ENCODE measurements at regions not wholly inside any gene's neighbourhood (a gene's known extent, or its start where the extent isn't known, plus 50 kb on each side); places are given as distances from the start of the nearest gene placed in this dataset.

DNA sequence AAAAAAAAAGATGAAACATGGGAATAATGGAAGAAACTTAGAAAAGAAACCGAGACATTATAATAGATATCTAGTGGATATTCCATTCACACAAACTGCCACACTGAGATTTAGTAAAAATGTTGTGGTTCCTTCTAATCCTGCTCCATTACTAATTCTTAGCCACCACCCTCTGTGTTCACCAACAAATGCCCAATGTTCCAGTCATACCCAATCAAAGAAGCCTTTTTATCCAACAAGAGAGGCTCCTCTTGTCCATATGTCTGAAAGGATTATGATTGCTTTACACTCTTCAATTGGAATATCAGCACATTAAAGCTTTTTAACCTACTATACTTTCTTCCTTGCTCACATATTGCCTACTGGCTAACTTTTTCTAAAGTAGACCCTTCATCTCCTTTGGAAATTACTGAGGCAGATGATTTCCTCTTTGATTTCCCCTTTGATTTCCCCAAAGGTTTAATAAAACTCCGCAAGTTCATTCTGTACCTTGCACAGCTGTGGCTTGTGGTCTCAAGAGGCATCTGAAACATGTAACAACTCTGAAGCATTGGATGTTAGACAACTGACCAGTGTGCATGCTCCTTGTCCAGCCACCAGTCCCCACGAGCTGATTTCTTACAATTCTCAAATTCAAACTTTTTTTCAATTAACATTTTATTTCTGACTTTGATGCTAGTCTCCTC lies 305.6 kb upstream of the LYPLAL1 start:
- Histone ChIP-seq H3K9me3 (ENCODE audit: control insufficient read depth in 2 of 2, low read length in 2 of 2) (no peaks in the 10 kb centered on the region), H3K4me3 (ENCODE audit: low read length in 2 of 2) (no peak overlapping the region), H3K27ac (ENCODE audit: low read length) (no peak overlapping the region), H3K36me3 (ENCODE audit: control insufficient read depth in 2 of 2, insufficient read depth in 2 of 2, low read length in 2 of 2) (no peaks in the 10 kb centered on the region), H3K27me3 (ENCODE audit: control insufficient read depth in 1 of 2, insufficient read depth in 2 of 2, low read length in 2 of 2) (no peaks in the 10 kb centered on the region), H3K4me1 (ENCODE audit: control insufficient read depth, insufficient read depth, low read length) (no peaks in the 10 kb centered on the region), H3K9ac (ENCODE audit: low read length in 2 of 2) (no peak overlapping the region)

DNA sequence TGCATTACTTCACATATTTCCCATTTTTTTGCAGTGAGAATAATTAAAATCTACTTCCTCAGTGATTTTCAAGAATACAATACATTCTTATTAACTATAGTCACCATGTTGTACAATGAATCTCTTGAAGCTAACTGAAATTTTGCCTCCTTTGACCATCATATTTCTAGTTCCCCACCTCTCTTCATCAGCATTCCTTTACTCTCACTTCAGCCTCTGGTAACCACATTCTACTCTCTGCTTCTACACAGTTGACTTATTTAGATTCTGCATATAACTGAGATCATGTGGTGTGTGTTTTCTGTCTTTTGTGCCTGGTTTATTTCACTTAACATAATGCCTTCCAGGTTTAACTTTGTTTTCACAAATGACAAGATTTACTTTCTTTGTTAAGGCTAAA lies 304.4 kb upstream of the LYPLAL1 start:
- Histone ChIP-seq H3K27me3 (ENCODE audit: control insufficient read depth in 1 of 2, insufficient read depth in 2 of 2, low read length in 2 of 2) (no peaks in the 10 kb centered on the region), H3K27ac (ENCODE audit: low read length) (no peak overlapping the region), H3K4me3 (ENCODE audit: low read length in 2 of 2) (no peak overlapping the region), H3K9me3 (ENCODE audit: control insufficient read depth in 2 of 2, low read length in 2 of 2) (no peaks in the 10 kb centered on the region), H3K9ac (ENCODE audit: low read length in 2 of 2) (no peak overlapping the region), H3K36me3 (ENCODE audit: control insufficient read depth in 2 of 2, insufficient read depth in 2 of 2, low read length in 2 of 2) (no peaks in the 10 kb centered on the region), H3K4me1 (ENCODE audit: control insufficient read depth, insufficient read depth, low read length) (no peaks in the 10 kb centered on the region)

DNA sequence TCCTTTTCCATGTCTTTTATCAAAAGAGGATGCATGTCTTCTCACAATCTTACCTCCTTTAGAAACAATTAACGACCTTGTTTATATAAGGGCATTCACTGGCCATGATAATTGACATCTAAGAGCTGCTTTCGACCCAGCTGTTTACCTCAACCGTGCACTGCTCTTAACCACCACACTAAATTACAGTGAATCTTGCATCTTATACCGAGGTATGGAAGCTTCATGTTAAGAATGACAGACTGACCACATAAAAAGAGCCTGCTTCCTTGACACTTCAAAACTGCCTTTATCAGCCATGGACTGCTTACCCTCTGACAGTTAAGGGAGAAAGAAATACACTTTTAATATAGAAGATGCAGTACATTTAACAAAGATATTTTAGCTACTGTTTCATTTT lies 301.7 kb upstream of the LYPLAL1 start:
- no peak overlapping the region for H3K27ac ChIP-seq (ENCODE audit: low read length)
- H3K9ac ChIP-seq (ENCODE audit: low read length in 2 of 2) = no peak overlapping the region
- H3K9me3 ChIP-seq (ENCODE audit: control insufficient read depth in 2 of 2, low read length in 2 of 2) = no peaks in the 10 kb centered on the region
- H3K27me3 ChIP-seq (ENCODE audit: control insufficient read depth in 1 of 2, insufficient read depth in 2 of 2, low read length in 2 of 2) = no peaks in the 10 kb centered on the region
- no peaks in the 10 kb centered on the region for H3K36me3 ChIP-seq (ENCODE audit: control insufficient read depth in 2 of 2, insufficient read depth in 2 of 2, low read length in 2 of 2)
- no peak overlapping the region for H3K4me3 ChIP-seq (ENCODE audit: low read length in 2 of 2)
- H3K4me1 ChIP-seq (ENCODE audit: control insufficient read depth, insufficient read depth, low read length) = no peaks in the 10 kb centered on the region

DNA sequence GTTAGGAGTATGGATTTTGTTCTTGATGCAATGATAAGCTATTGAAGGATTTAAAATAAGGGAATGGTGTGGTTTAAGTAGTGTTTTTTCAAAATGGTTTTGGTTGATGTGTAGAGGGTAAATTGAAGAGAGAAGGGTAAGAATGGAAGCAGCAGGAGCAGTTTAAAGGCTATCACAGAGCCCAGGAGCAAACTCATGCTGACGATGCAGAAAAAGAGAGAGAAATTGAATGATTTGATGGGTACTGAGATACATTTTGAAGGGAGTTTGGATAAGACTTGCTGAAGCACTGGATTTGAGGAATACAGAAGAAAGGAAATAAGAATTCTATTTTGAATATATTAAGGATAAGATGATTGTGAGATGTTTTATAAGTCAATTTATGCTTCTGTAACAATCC lies 300.8 kb upstream of the LYPLAL1 start:
- Histone ChIP-seq H3K27ac (ENCODE audit: low read length) (no peak overlapping the region), H3K27me3 (ENCODE audit: control insufficient read depth in 1 of 2, insufficient read depth in 2 of 2, low read length in 2 of 2) (no peaks in the 10 kb centered on the region), H3K4me1 (ENCODE audit: control insufficient read depth, insufficient read depth, low read length) (no peaks in the 10 kb centered on the region), H3K9ac (ENCODE audit: low read length in 2 of 2) (no peak overlapping the region), H3K4me3 (ENCODE audit: low read length in 2 of 2) (no peak overlapping the region), H3K9me3 (ENCODE audit: control insufficient read depth in 2 of 2, low read length in 2 of 2) (no peaks in the 10 kb centered on the region), H3K36me3 (ENCODE audit: control insufficient read depth in 2 of 2, insufficient read depth in 2 of 2, low read length in 2 of 2) (no peaks in the 10 kb centered on the region)

DNA sequence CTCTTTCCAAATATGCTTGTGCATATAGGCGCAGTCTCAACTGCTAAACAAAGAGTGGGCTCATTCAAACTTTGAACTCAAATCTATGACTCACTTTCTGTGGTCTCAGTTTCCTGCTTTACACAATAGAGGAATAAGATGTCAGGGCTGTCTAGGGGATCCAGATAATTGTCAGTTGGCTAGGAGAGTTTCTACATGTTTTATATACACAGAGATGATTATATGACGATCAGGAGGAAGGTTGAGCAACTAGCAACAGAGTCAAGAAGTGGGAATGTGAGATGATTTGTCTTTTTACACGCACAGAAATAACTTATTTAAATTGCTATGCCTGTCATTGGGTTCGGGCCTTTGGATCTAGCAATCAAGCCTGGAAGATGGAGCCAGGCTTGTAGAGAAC lies 299.4 kb upstream of the LYPLAL1 start:
- Histone ChIP-seq H3K9me3 (ENCODE audit: control insufficient read depth in 2 of 2, low read length in 2 of 2) (no peaks in the 10 kb centered on the region), H3K4me1 (ENCODE audit: control insufficient read depth, insufficient read depth, low read length) (no peaks in the 10 kb centered on the region), H3K27me3 (ENCODE audit: control insufficient read depth in 1 of 2, insufficient read depth in 2 of 2, low read length in 2 of 2) (no peaks in the 10 kb centered on the region), H3K27ac (ENCODE audit: low read length) (no peak overlapping the region), H3K4me3 (ENCODE audit: low read length in 2 of 2) (no peak overlapping the region), H3K36me3 (ENCODE audit: control insufficient read depth in 2 of 2, insufficient read depth in 2 of 2, low read length in 2 of 2) (no peaks in the 10 kb centered on the region), H3K9ac (ENCODE audit: low read length in 2 of 2) (no peak overlapping the region)

DNA sequence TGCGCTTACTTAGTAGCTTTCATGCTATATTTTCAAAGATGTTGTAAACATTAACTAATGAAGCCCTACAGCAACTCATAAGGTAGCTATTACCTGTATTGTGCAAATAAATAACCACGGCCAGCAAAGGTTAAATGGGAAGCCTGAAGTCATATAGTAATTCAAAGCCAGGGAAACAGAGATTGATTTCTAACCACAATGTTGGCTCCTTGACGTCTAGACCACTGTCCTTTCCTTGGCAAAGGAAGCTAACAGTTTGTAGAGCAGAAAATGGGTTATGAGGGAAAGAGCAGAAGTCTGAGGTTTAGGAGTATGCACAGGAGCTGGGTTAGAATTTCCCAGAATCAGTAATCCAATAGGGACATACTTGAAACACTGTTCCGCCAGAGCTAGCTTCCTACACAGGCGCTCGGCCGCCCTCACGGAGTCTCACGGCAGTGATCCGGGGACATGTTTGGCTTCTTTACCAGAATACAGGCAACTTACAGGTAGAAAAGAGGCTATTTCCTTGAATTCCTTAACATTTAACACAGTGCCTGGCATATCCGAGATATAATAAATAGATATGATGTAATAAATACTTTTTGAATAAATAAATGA lies 298.8 kb upstream of the LYPLAL1 start:
- H3K27ac ChIP-seq (ENCODE audit: low read length) = no peak overlapping the region
- no peaks in the 10 kb centered on the region for H3K9me3 ChIP-seq (ENCODE audit: control insufficient read depth in 2 of 2, low read length in 2 of 2)
- H3K27me3 ChIP-seq (ENCODE audit: control insufficient read depth in 1 of 2, insufficient read depth in 2 of 2, low read length in 2 of 2) = no peaks in the 10 kb centered on the region
- no peak overlapping the region for H3K4me3 ChIP-seq (ENCODE audit: low read length in 2 of 2)
- no peak overlapping the region for H3K9ac ChIP-seq (ENCODE audit: low read length in 2 of 2)
- no peaks in the 10 kb centered on the region for H3K36me3 ChIP-seq (ENCODE audit: control insufficient read depth in 2 of 2, insufficient read depth in 2 of 2, low read length in 2 of 2)
- H3K4me1 ChIP-seq (ENCODE audit: control insufficient read depth, insufficient read depth, low read length) = no peaks in the 10 kb centered on the region

DNA sequence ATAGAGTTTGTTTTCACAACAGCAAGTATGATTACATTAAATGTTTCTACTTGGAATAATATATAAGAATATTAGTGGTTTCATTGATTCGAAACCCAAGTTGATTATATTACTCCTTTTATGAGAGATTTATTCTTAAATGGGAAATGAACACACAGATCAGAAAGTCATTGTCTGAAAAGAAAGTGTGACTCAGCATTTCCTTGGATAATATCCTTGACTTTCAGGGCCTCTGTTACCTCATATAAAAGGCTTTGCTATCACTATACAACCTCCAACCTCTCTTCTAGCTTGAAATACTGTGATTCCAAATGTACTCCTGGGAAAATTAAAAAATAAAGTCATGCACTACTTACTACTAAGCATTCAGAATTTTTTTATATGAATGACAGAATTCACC lies 295.3 kb upstream of the LYPLAL1 start:
- Histone ChIP-seq H3K27ac (ENCODE audit: low read length) (no peak overlapping the region), H3K36me3 (ENCODE audit: control insufficient read depth in 2 of 2, insufficient read depth in 2 of 2, low read length in 2 of 2) (no peaks in the 10 kb centered on the region), H3K27me3 (ENCODE audit: control insufficient read depth in 1 of 2, insufficient read depth in 2 of 2, low read length in 2 of 2) (no peaks in the 10 kb centered on the region), H3K9me3 (ENCODE audit: control insufficient read depth in 2 of 2, low read length in 2 of 2) (no peaks in the 10 kb centered on the region), H3K4me3 (ENCODE audit: low read length in 2 of 2) (no peak overlapping the region), H3K4me1 (ENCODE audit: control insufficient read depth, insufficient read depth, low read length) (no peaks in the 10 kb centered on the region), H3K9ac (ENCODE audit: low read length in 2 of 2) (no peak overlapping the region)

DNA sequence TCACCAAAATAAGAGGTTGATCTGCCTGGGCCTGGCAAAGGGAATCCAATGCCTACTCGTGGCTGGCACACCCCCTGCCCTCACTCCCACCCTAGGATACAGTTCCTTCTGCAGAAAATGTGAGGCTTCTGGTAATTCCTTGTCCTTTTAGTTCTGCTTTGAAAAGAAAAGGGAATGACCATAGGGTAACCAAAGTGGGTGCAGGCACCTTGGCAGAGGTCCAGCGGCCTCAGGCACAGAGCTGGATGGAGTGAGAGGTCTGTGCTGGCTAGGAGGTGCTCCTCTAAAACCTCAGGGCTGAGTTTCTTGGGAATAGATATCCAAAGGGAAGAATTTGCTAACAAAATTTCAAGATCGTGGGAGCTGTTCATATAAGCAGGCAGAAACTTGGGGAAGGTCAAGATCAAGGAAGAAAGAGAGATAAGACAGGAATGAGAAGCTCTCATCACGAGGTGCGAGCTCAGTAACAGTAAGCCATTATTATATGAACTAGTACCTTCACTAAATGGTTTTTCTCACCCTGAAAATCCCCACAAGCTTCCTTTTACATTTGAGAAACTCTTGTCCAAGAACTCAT lies 293.1 kb upstream of the LYPLAL1 start:
- no peaks in the 10 kb centered on the region for H3K9me3 ChIP-seq (ENCODE audit: control insufficient read depth in 2 of 2, low read length in 2 of 2)
- no peak overlapping the region for H3K9ac ChIP-seq (ENCODE audit: low read length in 2 of 2)
- no peaks in the 10 kb centered on the region for H3K4me1 ChIP-seq (ENCODE audit: control insufficient read depth, insufficient read depth, low read length)
- no peaks in the 10 kb centered on the region for H3K27me3 ChIP-seq (ENCODE audit: control insufficient read depth in 1 of 2, insufficient read depth in 2 of 2, low read length in 2 of 2)
- H3K36me3 ChIP-seq (ENCODE audit: control insufficient read depth in 2 of 2, insufficient read depth in 2 of 2, low read length in 2 of 2) = no peaks in the 10 kb centered on the region
- no peak overlapping the region for H3K4me3 ChIP-seq (ENCODE audit: low read length in 2 of 2)
- H3K27ac ChIP-seq (ENCODE audit: low read length) = no peak overlapping the region

DNA sequence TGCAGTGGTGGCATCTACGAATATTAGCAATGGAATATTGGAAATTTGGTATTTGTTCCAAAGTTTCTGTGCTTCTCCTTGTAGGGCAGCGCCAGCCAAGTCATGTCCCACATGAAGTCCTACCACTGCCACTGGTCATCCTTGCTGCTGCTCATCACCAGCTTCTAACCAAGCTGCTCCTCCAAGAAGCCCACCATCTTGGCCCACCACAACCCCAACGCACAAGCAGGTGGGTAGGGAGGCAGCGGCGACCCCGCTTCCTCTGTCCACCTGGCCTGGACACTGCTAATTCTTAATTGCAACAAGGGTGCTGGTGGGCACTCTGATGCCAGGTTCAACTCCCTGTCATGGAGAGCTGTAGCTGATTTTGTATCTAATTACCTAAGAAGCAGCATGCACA lies 291.2 kb upstream of the LYPLAL1 start:
- no peak overlapping the region for H3K27ac ChIP-seq (ENCODE audit: low read length)
- H3K27me3 ChIP-seq (ENCODE audit: control insufficient read depth in 1 of 2, insufficient read depth in 2 of 2, low read length in 2 of 2) = no peaks in the 10 kb centered on the region
- no peaks in the 10 kb centered on the region for H3K36me3 ChIP-seq (ENCODE audit: control insufficient read depth in 2 of 2, insufficient read depth in 2 of 2, low read length in 2 of 2)
- H3K9me3 ChIP-seq (ENCODE audit: control insufficient read depth in 2 of 2, low read length in 2 of 2) = no peaks in the 10 kb centered on the region
- H3K9ac ChIP-seq (ENCODE audit: low read length in 2 of 2) = no peak overlapping the region
- peaks cover 8% of the 10 kb centered on the region for H3K4me1 ChIP-seq (ENCODE audit: control insufficient read depth, insufficient read depth, low read length)
- H3K4me3 ChIP-seq (ENCODE audit: low read length in 2 of 2) = no peak overlapping the region

DNA sequence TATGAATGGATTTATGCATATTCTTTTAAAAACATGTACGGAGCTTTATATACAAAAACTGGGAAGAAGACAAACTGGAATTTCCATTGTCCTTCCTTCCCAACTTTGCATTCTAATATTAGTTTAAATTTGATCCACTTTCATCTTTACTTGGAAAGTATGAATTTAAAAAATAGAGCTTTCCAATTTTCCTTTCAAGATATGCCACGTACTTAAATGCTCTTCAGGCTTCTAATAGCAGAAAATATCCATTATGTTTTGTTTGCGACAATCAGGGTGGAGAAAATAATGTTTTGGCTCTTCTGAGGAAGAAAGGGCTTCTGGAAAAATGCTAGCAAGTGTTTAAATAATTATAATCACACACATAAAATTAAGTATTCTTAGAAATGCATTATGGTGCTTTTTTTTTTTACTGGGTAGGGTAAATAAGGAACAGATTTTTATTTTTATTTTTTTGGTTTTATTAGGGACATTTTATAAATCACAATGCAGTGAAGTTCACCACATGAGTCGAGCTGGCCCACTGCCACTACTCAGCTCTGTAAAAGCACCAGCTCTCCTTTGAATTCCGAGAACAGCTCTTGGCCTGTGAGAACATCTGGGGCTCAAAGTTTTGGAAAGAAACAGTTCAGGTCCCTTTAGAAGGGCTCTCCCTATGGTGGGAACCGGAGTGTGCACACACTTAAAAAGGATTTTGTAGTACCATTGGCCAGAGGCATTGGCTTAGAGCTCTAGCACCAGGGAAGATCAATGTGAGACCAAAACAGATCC lies 287.4 kb upstream of the LYPLAL1 start:
- Histone ChIP-seq H3K27me3 (ENCODE audit: control insufficient read depth in 1 of 2, insufficient read depth in 2 of 2, low read length in 2 of 2) (no peaks in the 10 kb centered on the region), H3K27ac (ENCODE audit: low read length) (no peak overlapping the region), H3K9ac (ENCODE audit: low read length in 2 of 2) (no peak overlapping the region), H3K36me3 (ENCODE audit: control insufficient read depth in 2 of 2, insufficient read depth in 2 of 2, low read length in 2 of 2) (no peaks in the 10 kb centered on the region), H3K4me1 (ENCODE audit: control insufficient read depth, insufficient read depth, low read length) (peaks cover 11% of the 10 kb centered on the region), H3K4me3 (ENCODE audit: low read length in 2 of 2) (no peak overlapping the region), H3K9me3 (ENCODE audit: control insufficient read depth in 2 of 2, low read length in 2 of 2) (no peaks in the 10 kb centered on the region)

Measured in stomach smooth muscle (tissue), 2 donors.